Loucy (cell line): ENCODE measurements at regions not wholly inside any gene's neighbourhood (a gene's known extent, or its start where the extent isn't known, plus 50 kb on each side); places are given as distances from the start of the nearest gene placed in this dataset.

Experiments
- H2AFZ ChIP-seq: fragments of 200-600 bp; sonication (generic); 2 replicates; pipeline ENCODE4 v1.6.0; 2016; ENCODE audit warnings: antibody characterized with exemption, mild to moderate bottlenecking, low read length, moderate library complexity
- H3F3A ChIP-seq: fragments of 200-600 bp; 2 replicates; pipeline ENCODE4 v1.6.0; 2016; ENCODE audit warnings: antibody characterized with exemption, low read depth, mild to moderate bottlenecking
- H3K27me3 ChIP-seq: fragments of 200-600 bp; sonication (generic); 2 replicates; pipeline ENCODE4 v1.6.1; 2014; ENCODE audit warnings: low read length, mild to moderate bottlenecking; ENCODE audit not compliant: insufficient read depth, poor library complexity, severe bottlenecking
- H3K36me3 ChIP-seq: fragments of 200-600 bp; sonication (generic); 2 replicates; pipeline ENCODE4 v1.6.1; 2016; ENCODE audit warnings: low read length; ENCODE audit not compliant: insufficient read depth
- H3K4me1 ChIP-seq: fragments of 200-600 bp; sonication (generic); 2 replicates; pipeline ENCODE4 v1.5.1; 2014; ENCODE audit warnings: low read length, mild to moderate bottlenecking; ENCODE audit not compliant: insufficient read depth, poor library complexity, severe bottlenecking
- H3K4me2 ChIP-seq: fragments of 200-600 bp; sonication (generic); 2 replicates; pipeline ENCODE4 v1.6.0; 2014; ENCODE audit warnings: antibody characterized with exemption, low read length, low read depth, mild to moderate bottlenecking; ENCODE audit not compliant: poor library complexity, severe bottlenecking
- H3K4me3 ChIP-seq: fragments of 200-600 bp; sonication (generic); 2 replicates; pipeline ENCODE4 v1.5.1; 2014; ENCODE audit warnings: low read length, mild to moderate bottlenecking, mixed read lengths; ENCODE audit not compliant: poor library complexity, severe bottlenecking
- H3K79me2 ChIP-seq: fragments of 200-600 bp; sonication (generic); 2 replicates; pipeline ENCODE4 v1.6.1; 2014; ENCODE audit warnings: low read length; ENCODE audit not compliant: insufficient read depth
- H3K9ac ChIP-seq: fragments of 200-600 bp; sonication (generic); 2 replicates; pipeline ENCODE4 v1.6.0; 2014; ENCODE audit warnings: mild to moderate bottlenecking, low read depth, low read length, moderate library complexity; ENCODE audit not compliant: poor library complexity, severe bottlenecking
- H3K9me2 ChIP-seq: fragments of 200-600 bp; sonication (generic); replicated peaks from 2 replicates; pipeline ENCODE4 v1.6.1; 2016; ENCODE audit warnings: low read depth, low read length, mixed read lengths
- H3K9me3 ChIP-seq: fragments of 200-600 bp; sonication (generic); 2 replicates; pipeline ENCODE4 v1.6.1; 2014; ENCODE audit warnings: mild to moderate bottlenecking, antibody characterized with exemption, low read length, low read depth; ENCODE audit not compliant: insufficient read depth
- H4K20me1 ChIP-seq: fragments of 200-600 bp; sonication (generic); 2 replicates; pipeline ENCODE4 v1.6.0; 2014; ENCODE audit warnings: antibody characterized with exemption, low read length, mild to moderate bottlenecking; ENCODE audit not compliant: insufficient read depth, poor library complexity, severe bottlenecking
- EZH2phosphoT487 ChIP-seq: fragments of 200-600 bp; IDR thresholded peaks from 2 replicates; pipeline ENCODE4 v1.6.1; 2018; ENCODE audit warnings: antibody characterized with exemption, mild to moderate bottlenecking, moderate library complexity, borderline replicate concordance
- TF ChIP-seq, protein P1 (sequence below): fragments of 200-600 bp; sonication (generic); conservative IDR thresholded peaks from 2 replicates; pipeline ENCODE4 v1.5.1; 2014; ENCODE audit warnings: mild to moderate bottlenecking, antibody characterized with exemption, low read length

DNA sequence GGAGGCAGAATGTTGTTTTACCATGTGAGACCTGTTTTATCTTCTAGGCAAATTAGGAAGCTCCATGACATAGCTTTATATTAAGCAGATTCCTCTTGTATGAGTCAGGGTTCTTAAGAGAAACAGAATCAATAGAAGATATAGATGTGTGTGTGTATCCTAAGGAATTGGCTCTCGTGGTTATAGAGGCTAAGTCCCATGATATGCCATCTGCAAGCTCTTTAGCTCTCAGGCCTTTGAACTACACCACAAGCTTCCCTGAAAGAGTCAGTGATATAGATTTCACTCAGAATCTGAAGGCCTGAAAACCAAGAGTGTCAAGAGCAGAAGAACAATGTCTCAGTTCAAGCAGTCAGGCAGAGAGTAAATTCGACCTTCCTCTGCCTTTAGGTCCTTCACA, 365.8 kb upstream of the ZNF608 start:
- Histone ChIP-seq H3K4me1 (no peaks in the 10 kb centered on the region), H3F3A (no peaks in the 10 kb centered on the region), H3K9me3 (no peaks in the 10 kb centered on the region), H3K9me2 (no peaks in the 10 kb centered on the region), H3K36me3 (no peaks in the 10 kb centered on the region), H4K20me1 (no peaks in the 10 kb centered on the region), H2AFZ (no peak overlapping the region), H3K4me3 (no peak overlapping the region), H3K4me2 (no peak overlapping the region), H3K27me3 (no peaks in the 10 kb centered on the region), H3K79me2 (no peaks in the 10 kb centered on the region), H3K9ac (no peak overlapping the region)
- TF ChIP-seq EZH2phosphoT487: no peak
- TF ChIP-seq, protein P1, sequence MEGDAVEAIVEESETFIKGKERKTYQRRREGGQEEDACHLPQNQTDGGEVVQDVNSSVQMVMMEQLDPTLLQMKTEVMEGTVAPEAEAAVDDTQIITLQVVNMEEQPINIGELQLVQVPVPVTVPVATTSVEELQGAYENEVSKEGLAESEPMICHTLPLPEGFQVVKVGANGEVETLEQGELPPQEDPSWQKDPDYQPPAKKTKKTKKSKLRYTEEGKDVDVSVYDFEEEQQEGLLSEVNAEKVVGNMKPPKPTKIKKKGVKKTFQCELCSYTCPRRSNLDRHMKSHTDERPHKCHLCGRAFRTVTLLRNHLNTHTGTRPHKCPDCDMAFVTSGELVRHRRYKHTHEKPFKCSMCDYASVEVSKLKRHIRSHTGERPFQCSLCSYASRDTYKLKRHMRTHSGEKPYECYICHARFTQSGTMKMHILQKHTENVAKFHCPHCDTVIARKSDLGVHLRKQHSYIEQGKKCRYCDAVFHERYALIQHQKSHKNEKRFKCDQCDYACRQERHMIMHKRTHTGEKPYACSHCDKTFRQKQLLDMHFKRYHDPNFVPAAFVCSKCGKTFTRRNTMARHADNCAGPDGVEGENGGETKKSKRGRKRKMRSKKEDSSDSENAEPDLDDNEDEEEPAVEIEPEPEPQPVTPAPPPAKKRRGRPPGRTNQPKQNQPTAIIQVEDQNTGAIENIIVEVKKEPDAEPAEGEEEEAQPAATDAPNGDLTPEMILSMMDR: no peak

DNA sequence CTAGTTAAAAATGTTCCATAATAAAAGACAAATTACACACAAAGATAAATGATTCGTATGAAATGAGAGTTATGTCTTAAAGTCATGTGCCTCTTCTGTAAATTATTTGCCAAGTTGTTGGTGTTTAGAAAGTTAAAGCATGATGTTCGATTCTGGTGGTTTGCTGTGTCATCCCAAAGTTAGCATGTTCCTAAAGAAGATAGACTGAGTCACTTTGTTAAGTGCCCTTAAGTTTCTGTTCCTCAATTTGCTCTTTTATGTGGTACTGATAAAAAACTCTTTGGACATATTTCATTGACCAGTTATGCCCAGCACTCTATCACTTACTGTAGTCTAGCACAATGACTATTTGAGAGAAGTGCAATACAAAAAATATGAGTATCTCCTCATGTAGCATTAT, 366.9 kb upstream of the ZNF608 start:
- Histone ChIP-seq H3K9ac (no peak overlapping the region), H3K4me2 (no peak overlapping the region), H4K20me1 (no peaks in the 10 kb centered on the region), H3F3A (no peaks in the 10 kb centered on the region), H3K36me3 (no peaks in the 10 kb centered on the region), H3K4me3 (no peak overlapping the region), H3K9me2 (no peaks in the 10 kb centered on the region), H3K27me3 (no peaks in the 10 kb centered on the region), H3K9me3 (no peaks in the 10 kb centered on the region), H3K79me2 (no peaks in the 10 kb centered on the region), H3K4me1 (no peaks in the 10 kb centered on the region), H2AFZ (no peak overlapping the region)
- TF ChIP-seq, protein P1: no peak
- TF ChIP-seq EZH2phosphoT487: no peak

DNA sequence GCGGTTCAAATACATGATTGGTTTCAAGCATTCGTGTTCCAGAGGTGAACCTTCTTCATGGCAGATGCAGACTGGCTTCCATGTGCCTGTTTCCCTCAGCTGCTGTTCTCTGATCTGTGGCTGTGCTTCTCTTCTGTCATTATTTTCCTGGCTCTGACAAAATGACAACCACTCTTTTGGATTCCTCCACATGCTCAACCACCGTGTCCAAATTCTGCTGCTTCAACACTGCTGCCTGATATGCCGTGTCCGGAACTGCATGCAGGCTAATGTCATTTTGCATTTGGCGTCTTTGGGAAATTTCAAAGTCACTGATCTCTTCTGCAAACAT, 368.7 kb upstream of the ZNF608 start:
- no peaks in the 10 kb centered on the region for H3K36me3 ChIP-seq
- H4K20me1 ChIP-seq: no peaks in the 10 kb centered on the region
- H3K9me2 ChIP-seq: no peaks in the 10 kb centered on the region
- no peak overlapping the region for H3K4me3 ChIP-seq
- no peaks in the 10 kb centered on the region for H3K27me3 ChIP-seq
- TF ChIP-seq, protein P1: no peak
- TF ChIP-seq EZH2phosphoT487: no peak
- H3K9ac ChIP-seq: no peak overlapping the region
- no peaks in the 10 kb centered on the region for H3F3A ChIP-seq
- H3K9me3 ChIP-seq: no peaks in the 10 kb centered on the region
- H3K4me1 ChIP-seq: no peaks in the 10 kb centered on the region
- H3K4me2 ChIP-seq: no peak overlapping the region
- no peak overlapping the region for H2AFZ ChIP-seq
- no peaks in the 10 kb centered on the region for H3K79me2 ChIP-seq
